GM21786 (cell line): ENCODE measurements at regions not wholly inside any gene's neighbourhood (a gene's known extent, or its start where the extent isn't known, plus 50 kb on each side); places are given as distances from the start of the nearest gene placed in this dataset.
"Not testable (repeated sequence)": the region's sequence is repeated elsewhere in the genome, so short reads cannot be mapped to it uniquely, and the experiment has no call there.

Source experiments
- ATAC-seq: cut with Tn5 transposase; IDR thresholded peaks from one replicate; pipeline ENCODE4 v1.9.1; 2021; ENCODE audit not compliant: unreplicated experiment

- ATAC-seq = not testable (repeated sequence)
Measured at GRCh38 chr10:117856426-117856825, 190.3 kb downstream of the RAB11FIP2 start.

- ATAC-seq = no peak
Measured at GRCh38 chr10:117860135-117860534, 186.6 kb downstream of the RAB11FIP2 start.

DNA sequence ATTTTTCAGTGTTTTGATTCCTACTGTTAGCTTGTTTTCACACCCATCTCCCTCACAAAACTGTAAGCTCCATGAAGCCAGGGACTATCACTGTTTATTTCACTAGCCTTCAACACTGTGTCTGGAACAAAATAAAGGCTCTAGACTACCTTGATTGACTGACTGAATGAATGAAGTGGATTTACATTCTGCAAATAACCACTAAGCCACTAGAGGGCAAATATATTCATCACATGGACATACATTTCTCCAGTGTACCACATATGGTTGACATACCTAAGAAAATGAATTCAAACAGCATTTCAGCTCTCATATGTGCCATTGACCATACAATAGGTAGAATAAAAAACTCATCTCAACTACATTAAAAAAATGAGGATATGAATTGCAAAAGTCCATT, 185.9 kb downstream of the RAB11FIP2 start:
- no peak for ATAC-seq

DNA sequence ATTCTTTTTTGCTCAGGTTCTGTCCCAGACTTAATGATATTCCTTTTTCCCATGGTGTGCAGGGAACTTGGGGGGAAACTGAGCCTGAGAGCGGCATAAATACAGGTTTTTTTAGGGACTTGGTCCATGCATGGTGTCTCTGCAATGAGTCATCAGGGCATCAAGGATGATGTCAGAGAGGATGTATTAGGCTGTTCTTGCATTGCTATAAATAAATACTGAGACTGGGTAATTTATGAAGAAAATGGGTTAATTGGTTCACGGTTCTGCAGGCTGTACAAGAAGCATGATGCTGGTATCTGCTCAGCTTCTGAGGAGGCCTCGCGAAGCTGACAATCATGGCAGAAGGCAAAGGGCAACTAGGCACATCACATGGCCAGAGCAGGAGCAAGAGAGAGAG, 185.4 kb downstream of the RAB11FIP2 start:
- no peak for ATAC-seq

DNA sequence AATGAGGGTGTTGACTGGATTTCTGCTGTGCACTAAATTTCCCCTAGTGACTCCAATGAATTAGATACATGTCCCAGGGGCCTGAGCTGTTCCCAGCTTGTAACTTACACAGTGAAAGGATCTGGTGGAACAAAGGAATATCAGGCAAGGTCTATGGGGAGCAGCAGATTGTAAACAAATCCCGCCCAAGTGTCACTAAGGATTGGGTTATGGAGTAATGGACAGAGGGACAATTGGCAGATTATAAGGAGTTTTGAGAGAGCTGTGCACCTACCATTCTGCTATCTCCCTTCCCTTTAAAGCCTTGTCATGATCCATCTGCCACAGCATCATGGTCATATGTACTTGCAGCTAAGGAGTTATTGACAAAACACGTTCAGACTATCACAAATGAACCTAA, 183.0 kb downstream of the RAB11FIP2 start:
- ATAC-seq = no peak

DNA sequence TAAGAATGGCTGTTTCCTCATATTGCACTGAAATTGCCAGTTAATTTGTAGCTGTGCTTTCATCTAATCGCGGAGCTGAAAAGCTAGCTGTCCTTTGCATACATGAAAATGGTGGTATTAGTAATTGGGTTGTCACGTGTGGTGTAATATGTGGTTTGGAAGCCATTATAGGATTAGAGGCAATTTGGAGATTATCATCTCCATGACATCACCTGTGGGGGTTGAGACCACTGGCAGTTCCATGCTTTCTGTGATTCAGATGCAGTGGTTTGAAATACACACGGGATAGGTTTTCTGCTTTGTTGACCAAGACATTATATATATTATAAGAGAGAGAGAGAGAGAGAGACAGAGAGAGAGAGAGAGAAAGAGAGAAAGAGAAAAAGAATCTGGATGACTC, 180.8 kb downstream of the RAB11FIP2 start:
- no peak for ATAC-seq

GRCh38 chr10:117868151-117868550, 178.6 kb downstream of the RAB11FIP2 start:
- no peak for ATAC-seq

- no peak for ATAC-seq
Measured at GRCh38 chr10:117875793-117876192, 170.9 kb downstream of the RAB11FIP2 start.

GRCh38 chr10:117876210-117876609, 170.5 kb downstream of the RAB11FIP2 start:
- ATAC-seq = no peak

- no peak for ATAC-seq
Measured at GRCh38 chr10:117878626-117879025, 168.1 kb downstream of the RAB11FIP2 start.

DNA sequence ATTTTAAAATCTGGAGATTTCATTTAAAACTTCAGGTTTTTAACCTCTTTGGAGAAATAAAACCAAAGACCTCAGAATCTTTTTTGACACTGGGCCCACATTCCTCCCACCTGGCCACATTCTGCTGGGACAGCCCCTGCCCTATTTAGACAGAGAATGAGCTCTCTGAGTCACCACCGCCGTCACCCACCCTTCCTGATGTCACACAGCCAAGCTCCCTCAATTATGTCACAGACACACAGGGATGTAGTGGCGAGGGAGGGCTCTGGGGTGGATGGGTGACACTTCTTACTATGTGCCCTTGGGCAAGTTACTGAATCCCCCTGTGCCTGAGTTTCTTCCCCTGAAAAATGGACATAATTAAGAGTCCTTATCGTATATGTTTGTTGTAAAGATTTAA, 162.6 kb downstream of the RAB11FIP2 start:
- ATAC-seq = no peak

GRCh38 chr10:117884592-117884991, 162.1 kb downstream of the RAB11FIP2 start:
- no peak for ATAC-seq

GRCh38 chr10:117885206-117885829, 161.4 kb downstream of the RAB11FIP2 start:
- no peak for ATAC-seq

DNA sequence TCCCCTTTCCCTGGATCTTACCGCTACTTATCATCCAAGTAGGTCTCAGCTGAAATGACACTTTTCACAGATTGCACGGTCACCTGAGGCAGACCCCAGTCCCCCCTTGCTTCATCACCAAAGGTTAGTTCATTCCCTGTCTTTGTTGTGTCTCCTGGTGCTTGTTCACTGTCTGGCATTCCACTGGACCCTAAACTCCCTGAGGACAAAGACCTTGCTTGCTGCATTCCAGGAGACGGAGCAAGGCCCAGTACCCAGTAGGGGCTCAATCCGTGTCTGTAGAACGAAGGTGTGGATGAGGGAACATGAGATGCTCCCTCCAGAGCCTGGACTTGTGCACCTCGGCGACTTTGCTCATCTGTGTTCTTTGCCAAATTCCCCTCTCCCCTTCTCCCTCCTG, 160.0 kb downstream of the RAB11FIP2 start:
- no peak for ATAC-seq

DNA sequence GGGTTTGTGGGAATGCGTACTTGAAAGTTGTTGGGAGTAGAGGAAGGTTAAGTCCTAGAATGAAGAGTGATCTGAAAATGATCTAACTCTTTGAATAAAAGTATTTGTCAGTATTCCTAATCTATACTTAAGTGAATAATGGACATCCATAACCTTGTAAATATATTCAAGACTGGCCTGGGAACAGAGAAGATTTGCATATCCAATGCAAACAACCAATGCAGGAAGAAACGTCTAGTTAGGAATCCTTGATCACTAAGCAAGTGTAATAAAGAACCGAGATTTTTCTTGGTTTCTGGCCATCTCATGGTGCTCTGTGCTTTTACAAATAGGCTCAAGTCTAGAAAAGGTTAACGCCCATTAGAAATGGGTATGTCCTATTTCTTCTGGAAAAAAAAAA, 157.1 kb downstream of the RAB11FIP2 start:
- no peak for ATAC-seq

- ATAC-seq = no peak
Measured at GRCh38 chr10:117892681-117893220, 154.0 kb downstream of the RAB11FIP2 start.

- no peak for ATAC-seq
Measured at GRCh38 chr10:117894339-117894738, 152.4 kb downstream of the RAB11FIP2 start.

GRCh38 chr10:117896517-117896916, 150.2 kb downstream of the RAB11FIP2 start:
- ATAC-seq = no peak

GRCh38 chr10:117899181-117899683, 147.5 kb downstream of the RAB11FIP2 start:
- no peak for ATAC-seq

- ATAC-seq = no peak
Measured at GRCh38 chr10:117900280-117900679, 146.5 kb downstream of the RAB11FIP2 start.

DNA sequence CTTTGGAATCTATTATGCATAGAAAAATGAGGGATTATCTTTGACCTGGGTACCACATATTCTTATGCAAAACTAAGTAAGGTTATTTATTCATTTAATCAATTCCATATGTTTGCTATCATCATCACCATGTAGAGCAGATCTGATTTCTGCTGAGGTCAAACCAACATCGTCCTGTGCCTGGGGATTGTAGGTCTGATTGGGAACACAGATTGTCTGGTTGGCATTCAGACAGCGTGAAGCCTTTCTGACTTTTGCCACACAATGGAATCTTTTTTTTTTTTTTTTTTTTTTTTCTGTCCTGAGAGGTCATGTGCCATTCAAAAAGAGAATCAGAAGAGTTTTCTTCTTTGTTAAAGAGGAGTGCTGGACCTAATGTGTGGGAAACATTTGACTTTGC, 142.9 kb downstream of the RAB11FIP2 start:
- no peak for ATAC-seq

- no peak for ATAC-seq
Measured at GRCh38 chr10:117905404-117905803, 141.3 kb downstream of the RAB11FIP2 start.

- ATAC-seq = no peak
Measured at GRCh38 chr10:117911684-117912083, 135.1 kb downstream of the RAB11FIP2 start.
